RWPE2 (cell line): ENCODE measurements at regions not wholly inside any gene's neighbourhood (a gene's known extent, or its start where the extent isn't known, plus 50 kb on each side); places are given as distances from the start of the nearest gene placed in this dataset.

ENCODE experiments used
- ATAC-seq: fragments of 200-7000 bp; cut with Tn5 transposase; 3 replicates; pipeline ENCODE4 v1.9.1; 2021; ENCODE audit warnings: low read depth
- DNase-seq: peaks from one replicate; pipeline ENCODE4 v3.0.0-alpha.2; 2020; ENCODE audit warnings: low spot score
- H3K27ac ChIP-seq: fragments of 450-650 bp; 2 replicates; pipeline ENCODE4 v1.5.1; 2017; ENCODE audit warnings: mild to moderate bottlenecking; ENCODE audit not compliant: poor library complexity, severe bottlenecking
- H3K27me3 ChIP-seq: fragments of 250-450 bp; sonication (Bioruptor Pico); 2 replicates; pipeline ENCODE4 v1.5.1; 2021; ENCODE audit warnings: mild to moderate bottlenecking, moderate library complexity; ENCODE audit not compliant: insufficient read depth, poor library complexity, severe bottlenecking
- H3K36me3 ChIP-seq: fragments of 250-450 bp; sonication (Bioruptor Pico); 2 replicates; pipeline ENCODE4 v1.5.1; 2020; ENCODE audit warnings: low read depth, mild to moderate bottlenecking, moderate library complexity
- H3K4me1 ChIP-seq: fragments of 250-450 bp; sonication (Bioruptor Pico); 2 replicates; pipeline ENCODE4 v1.5.1; 2021; ENCODE audit warnings: mild to moderate bottlenecking, moderate library complexity; ENCODE audit not compliant: insufficient read depth, poor library complexity, severe bottlenecking
- H3K4me3 ChIP-seq: fragments of 250-450 bp; sonication (Bioruptor Pico); 2 replicates; pipeline ENCODE4 v1.5.1; 2021; ENCODE audit warnings: mild to moderate bottlenecking, moderate library complexity; ENCODE audit not compliant: severe bottlenecking
- H3K9me3 ChIP-seq: fragments of 250-450 bp; sonication (Bioruptor Pico); 2 replicates; pipeline ENCODE4 v1.5.1; 2021; ENCODE audit warnings: mild to moderate bottlenecking, moderate library complexity; ENCODE audit not compliant: severe bottlenecking
- CTCF ChIP-seq: fragments of 450-650 bp; IDR thresholded peaks from one replicate; pipeline ENCODE4 v1.5.1; 2017; ENCODE audit warnings: mild to moderate bottlenecking, moderate library complexity; ENCODE audit not compliant: poor library complexity, severe bottlenecking

- H3K36me3 ChIP-seq = no peaks in the 10 kb centered on the region
- ATAC-seq (peak; percentile 8; the same call in 1 of the 3 replicates), DNase-seq (no peak)
- no peaks in the 10 kb centered on the region for H3K27me3 ChIP-seq
- no peaks in the 10 kb centered on the region for H3K9me3 ChIP-seq
- TF ChIP-seq CTCF = no peak
- H3K4me1 ChIP-seq = no peaks in the 10 kb centered on the region
- H3K27ac ChIP-seq = no peak overlapping the region
- H3K4me3 ChIP-seq = no peak overlapping the region
Measured at GRCh38 chr5:113806904-113807303, 293.4 kb downstream of the YTHDC2 start.

- no peak for DNase-seq
- no peaks in the 10 kb centered on the region for H3K4me1 ChIP-seq
- H3K4me3 ChIP-seq = no peak overlapping the region
- H3K9me3 ChIP-seq = no peaks in the 10 kb centered on the region
- no peak for ATAC-seq
- H3K36me3 ChIP-seq = no peaks in the 10 kb centered on the region
- no peaks in the 10 kb centered on the region for H3K27me3 ChIP-seq
- H3K27ac ChIP-seq = no peak overlapping the region
- TF ChIP-seq CTCF = no peak
Measured at GRCh38 chr5:113807427-113807991, 294.0 kb downstream of the YTHDC2 start.

GRCh38 chr5:113808956-113809355, 295.5 kb downstream of the YTHDC2 start:
- no peak overlapping the region for H3K4me3 ChIP-seq
- no peaks in the 10 kb centered on the region for H3K36me3 ChIP-seq
- TF ChIP-seq CTCF = no peak
- no peaks in the 10 kb centered on the region for H3K9me3 ChIP-seq
- DNase-seq (no peak), ATAC-seq (no peak)
- no peaks in the 10 kb centered on the region for H3K27me3 ChIP-seq
- no peaks in the 10 kb centered on the region for H3K4me1 ChIP-seq
- no peak overlapping the region for H3K27ac ChIP-seq

GRCh38 chr5:113809626-113810025, 296.1 kb downstream of the YTHDC2 start:
- H3K27ac ChIP-seq = no peak overlapping the region
- ATAC-seq = no peak

More at GRCh38 chr5:113809626-113810025, 296.1 kb downstream of the YTHDC2 start:
- H3K27me3 ChIP-seq = no peaks in the 10 kb centered on the region
- no peak for DNase-seq
- H3K36me3 ChIP-seq = no peaks in the 10 kb centered on the region
- TF ChIP-seq CTCF = no peak
- no peaks in the 10 kb centered on the region for H3K4me1 ChIP-seq
- H3K9me3 ChIP-seq = no peaks in the 10 kb centered on the region
- no peak overlapping the region for H3K4me3 ChIP-seq
